ENCODE measurements at regions not wholly inside any gene's neighbourhood (a gene's known extent, or its start where the extent isn't known, plus 50 kb on each side); places are given as distances from the start of the nearest gene placed in this dataset.

DNA sequence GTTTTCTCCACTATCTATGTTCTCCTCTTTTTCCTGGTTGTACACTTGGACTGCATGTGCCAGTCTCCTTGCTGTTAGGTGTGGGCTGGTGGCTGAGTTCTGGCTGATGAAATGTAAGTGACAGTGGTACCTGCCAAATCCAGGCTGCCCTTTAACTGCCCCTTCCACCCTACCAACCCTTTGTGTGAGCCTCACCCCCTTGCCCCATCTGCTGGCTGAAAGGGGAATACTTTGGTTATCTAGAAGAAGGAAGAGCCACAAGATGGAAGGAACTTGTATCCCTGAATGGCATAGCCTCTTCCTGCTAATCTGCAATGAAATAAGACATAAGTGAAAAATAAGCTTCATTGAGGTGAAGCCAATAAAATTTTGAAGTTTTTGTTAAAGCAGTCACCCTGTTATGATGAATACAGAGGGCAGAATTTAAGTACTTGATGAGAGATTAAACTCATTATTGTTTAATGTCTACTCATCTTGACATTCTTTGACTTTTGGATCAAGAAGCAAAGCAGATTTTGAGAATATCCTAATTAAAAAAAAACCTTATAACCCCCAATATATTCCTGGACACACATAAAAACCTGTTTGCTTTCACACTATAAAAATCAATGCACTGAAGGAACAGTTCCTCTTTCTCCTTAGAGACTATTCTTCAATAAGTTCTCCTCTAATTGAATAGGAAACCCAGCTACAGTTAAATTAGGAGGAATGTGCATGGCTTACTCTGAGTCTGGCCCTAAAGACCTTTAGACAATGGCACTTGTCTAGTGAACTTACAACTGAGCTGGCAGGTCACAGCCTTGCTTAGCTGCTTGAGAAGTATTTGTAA is 262.6 kb upstream of the BTG1 start:
- TF ChIP-seq POLR2AphosphoS5 (IDR thresholded peaks at IDR 0.05; ENCODE audit: borderline replicate concordance, low read depth, low read length) (no peak), EZH2 (IDR thresholded peaks at IDR 0.05) (no peak)
